Epithelial cell of esophagus (primary cell): ENCODE measurements at regions not wholly inside any gene's neighbourhood (a gene's known extent, or its start where the extent isn't known, plus 50 kb on each side); places are given as distances from the start of the nearest gene placed in this dataset.

Experiments used
- DNase-seq: peaks from one replicate; pipeline ENCODE4 v3.0.0; 2010; ENCODE audit warnings: low read depth
- H3K4me3 ChIP-seq: 2 replicates; pipeline ENCODE4 v1.5.1; 2011; ENCODE audit warnings: mild to moderate bottlenecking, low read length, control low read depth
- TF ChIP-seq, protein P1 (sequence below): IDR thresholded peaks from 2 replicates; pipeline ENCODE4 v1.5.1; 2011; ENCODE audit warnings: low read depth, mild to moderate bottlenecking, low read length, control low read depth, inconsistent platforms; ENCODE audit not compliant: insufficient read depth; ENCODE audit errors: missing control alignments

- peak; percentile 66 for DNase-seq
- H3K4me3 ChIP-seq: no peak overlapping the region
- TF ChIP-seq, protein P1, sequence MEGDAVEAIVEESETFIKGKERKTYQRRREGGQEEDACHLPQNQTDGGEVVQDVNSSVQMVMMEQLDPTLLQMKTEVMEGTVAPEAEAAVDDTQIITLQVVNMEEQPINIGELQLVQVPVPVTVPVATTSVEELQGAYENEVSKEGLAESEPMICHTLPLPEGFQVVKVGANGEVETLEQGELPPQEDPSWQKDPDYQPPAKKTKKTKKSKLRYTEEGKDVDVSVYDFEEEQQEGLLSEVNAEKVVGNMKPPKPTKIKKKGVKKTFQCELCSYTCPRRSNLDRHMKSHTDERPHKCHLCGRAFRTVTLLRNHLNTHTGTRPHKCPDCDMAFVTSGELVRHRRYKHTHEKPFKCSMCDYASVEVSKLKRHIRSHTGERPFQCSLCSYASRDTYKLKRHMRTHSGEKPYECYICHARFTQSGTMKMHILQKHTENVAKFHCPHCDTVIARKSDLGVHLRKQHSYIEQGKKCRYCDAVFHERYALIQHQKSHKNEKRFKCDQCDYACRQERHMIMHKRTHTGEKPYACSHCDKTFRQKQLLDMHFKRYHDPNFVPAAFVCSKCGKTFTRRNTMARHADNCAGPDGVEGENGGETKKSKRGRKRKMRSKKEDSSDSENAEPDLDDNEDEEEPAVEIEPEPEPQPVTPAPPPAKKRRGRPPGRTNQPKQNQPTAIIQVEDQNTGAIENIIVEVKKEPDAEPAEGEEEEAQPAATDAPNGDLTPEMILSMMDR: no peak
Observed at GRCh38 chr2:150663143-150663542, 175.7 kb upstream of the RND3 start.

DNA sequence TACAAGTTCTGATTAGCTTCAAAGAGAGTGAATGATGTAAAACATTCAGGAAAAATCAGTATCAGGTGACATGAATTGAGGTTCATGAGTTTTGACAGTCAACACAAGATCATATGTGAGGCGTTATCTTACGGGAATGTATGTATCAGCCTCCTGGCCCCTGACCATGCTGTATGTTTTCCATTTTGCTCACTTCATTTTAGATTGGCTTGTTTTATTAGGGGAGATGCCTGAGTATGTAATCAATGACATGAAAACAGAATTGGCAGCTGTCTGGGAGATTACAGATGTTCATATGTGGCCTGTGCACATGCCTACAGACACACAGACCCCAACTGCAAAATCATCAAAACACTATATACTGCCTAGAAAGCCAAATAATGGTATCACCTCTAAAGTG is 168.5 kb upstream of the RND3 start:
- TF ChIP-seq, protein P1: no peak
- DNase-seq: no peak
- no peak overlapping the region for H3K4me3 ChIP-seq

GRCh38 chr2:150653351-150653750 is 165.9 kb upstream of the RND3 start:
- TF ChIP-seq, protein P1: no peak
- DNase-seq: no peak
- H3K4me3 ChIP-seq: no peak overlapping the region

- DNase-seq: peak; percentile 61
- no peak overlapping the region for H3K4me3 ChIP-seq
- TF ChIP-seq, protein P1: no peak
Observed at GRCh38 chr2:150647943-150648342, 160.5 kb upstream of the RND3 start.

DNA sequence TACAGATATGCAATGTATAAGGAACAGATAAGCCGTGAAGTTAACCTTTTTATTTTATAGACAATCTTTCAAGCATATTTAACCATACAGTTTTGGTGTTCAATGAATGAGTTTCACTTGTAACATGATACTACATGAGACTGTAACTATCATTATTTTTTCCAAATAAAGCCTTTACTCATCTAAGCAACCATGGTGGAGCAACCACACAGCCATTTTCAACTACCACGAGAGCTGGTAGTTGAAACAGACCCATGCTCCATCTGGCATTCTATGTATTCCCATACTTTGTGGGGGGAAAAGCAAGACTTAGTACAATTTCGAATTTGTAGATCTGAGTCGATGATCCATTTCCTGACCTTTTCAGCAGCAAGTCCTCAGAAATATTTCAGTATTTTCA is 159.3 kb upstream of the RND3 start:
- TF ChIP-seq, protein P1: no peak
- H3K4me3 ChIP-seq: no peak overlapping the region
- DNase-seq: no peak

GRCh38 chr2:150644298-150645067 is 157.0 kb upstream of the RND3 start:
- peak; percentile 58 for DNase-seq
- no peak overlapping the region for H3K4me3 ChIP-seq
- TF ChIP-seq, protein P1: no peak
